ENCODE measurements at regions not wholly inside any gene's neighbourhood (a gene's known extent, or its start where the extent isn't known, plus 50 kb on each side); places are given as distances from the start of the nearest gene placed in this dataset.

DNA sequence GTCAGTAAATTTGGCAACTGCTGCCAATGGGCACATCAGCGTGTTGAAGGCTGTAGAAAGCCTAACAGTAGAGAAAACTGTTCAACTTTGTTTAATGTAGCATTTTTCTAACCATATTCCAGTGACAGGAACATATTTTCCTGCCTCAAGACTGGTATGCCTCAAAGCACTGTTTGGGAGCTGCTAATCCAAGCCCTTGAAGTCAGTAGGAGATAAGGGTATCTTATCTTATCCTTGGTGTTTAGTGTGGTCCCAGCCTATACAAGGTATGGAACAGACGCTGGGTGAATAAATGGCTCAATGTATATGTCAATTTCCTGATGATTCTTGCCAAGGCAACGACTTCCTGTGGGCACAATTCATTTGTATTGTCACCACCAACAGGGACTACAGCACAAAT lies 97.5 kb upstream of the CREB5 start:
- TF ChIP-seq POLR2AphosphoS5 (IDR thresholded peaks at IDR 0.05; ENCODE audit: low read depth, low read length) (no peak), TAF1 (IDR thresholded peaks at IDR 0.05; ENCODE audit: low read depth, low read length) (no peak), SPI1 (IDR thresholded peaks at IDR 0.05; ENCODE audit: low read depth, low read length) (no peak), POLR2A (IDR thresholded peaks at IDR 0.05; ENCODE audit: low read depth, low read length) (no peak), POU2F2 (IDR thresholded peaks at IDR 0.05; ENCODE audit: low read depth, low read length) (no peak)
